ENCODE measurements at regions not wholly inside any gene's neighbourhood (a gene's known extent, or its start where the extent isn't known, plus 50 kb on each side); places are given as distances from the start of the nearest gene placed in this dataset.

- no peak for DNase-seq (ENCODE audit: low read depth)
- TF ChIP-seq CTCF (conservative IDR thresholded peaks at IDR 0.05; ENCODE audit: low read depth, low read length): no peak
- H3K4me3 ChIP-seq (ENCODE audit: low read depth, low read length): no peak overlapping the region
These were observed 1046.7 kb upstream of the C9orf72 start for GRCh38 chr9:28620011-28620410.

- DNase-seq (ENCODE audit: low read depth): no peak
- TF ChIP-seq CTCF (conservative IDR thresholded peaks at IDR 0.05; ENCODE audit: low read depth, low read length): no peak
- H3K4me3 ChIP-seq (ENCODE audit: low read depth, low read length): no peak overlapping the region
These were observed 1047.4 kb upstream of the C9orf72 start for GRCh38 chr9:28620661-28621060.

- TF ChIP-seq CTCF (conservative IDR thresholded peaks at IDR 0.05; ENCODE audit: low read depth, low read length): no peak
- DNase-seq (ENCODE audit: low read depth): no peak
These were observed 1051.5 kb upstream of the C9orf72 start for GRCh38 chr9:28624771-28625170.

GRCh38 chr9:28628031-28628430 is 1054.8 kb upstream of the C9orf72 start:
- H3K4me3 ChIP-seq (ENCODE audit: low read depth, low read length): no peak overlapping the region
- TF ChIP-seq CTCF (conservative IDR thresholded peaks at IDR 0.05; ENCODE audit: low read depth, low read length): no peak
- DNase-seq (ENCODE audit: low read depth): no peak

More at GRCh38 chr9:28624771-28625170, 1051.5 kb upstream of the C9orf72 start:
- no peak overlapping the region for H3K4me3 ChIP-seq (ENCODE audit: low read depth, low read length)

GRCh38 chr9:28648723-28649122 is 1075.4 kb upstream of the C9orf72 start:
- H3K4me3 ChIP-seq (ENCODE audit: low read depth, low read length): no peak overlapping the region
- TF ChIP-seq CTCF (conservative IDR thresholded peaks at IDR 0.05; ENCODE audit: low read depth, low read length): no peak
- no peak for DNase-seq (ENCODE audit: low read depth)

GRCh38 chr9:28650327-28650726 is 1077.0 kb upstream of the C9orf72 start:
- H3K4me3 ChIP-seq (ENCODE audit: low read depth, low read length): no peak overlapping the region
- TF ChIP-seq CTCF (conservative IDR thresholded peaks at IDR 0.05; ENCODE audit: low read depth, low read length): no peak
- no peak for DNase-seq (ENCODE audit: low read depth)

- no peak for DNase-seq (ENCODE audit: low read depth)
- H3K4me3 ChIP-seq (ENCODE audit: low read depth, low read length): no peak overlapping the region
- TF ChIP-seq CTCF (conservative IDR thresholded peaks at IDR 0.05; ENCODE audit: low read depth, low read length): no peak
These were observed 1077.9 kb upstream of the C9orf72 start for GRCh38 chr9:28651050-28651722.

Data from choroid plexus epithelial cell (primary cell).